HUDEP-2 (cell line): ENCODE measurements at regions not wholly inside any gene's neighbourhood (a gene's known extent, or its start where the extent isn't known, plus 50 kb on each side); places are given as distances from the start of the nearest gene placed in this dataset.
"Not testable (repeated sequence)": the region's sequence is repeated elsewhere in the genome, so short reads cannot be mapped to it uniquely, and the experiment has no call there.

Source experiments
- DNase-seq, 76 experiments: peaks; one replicate each; lab custom pipeline; 2025; ENCODE audit not compliant: unreplicated experiment in 76 of 76; lab: John Stamatoyannopoulos, UW

DNA sequence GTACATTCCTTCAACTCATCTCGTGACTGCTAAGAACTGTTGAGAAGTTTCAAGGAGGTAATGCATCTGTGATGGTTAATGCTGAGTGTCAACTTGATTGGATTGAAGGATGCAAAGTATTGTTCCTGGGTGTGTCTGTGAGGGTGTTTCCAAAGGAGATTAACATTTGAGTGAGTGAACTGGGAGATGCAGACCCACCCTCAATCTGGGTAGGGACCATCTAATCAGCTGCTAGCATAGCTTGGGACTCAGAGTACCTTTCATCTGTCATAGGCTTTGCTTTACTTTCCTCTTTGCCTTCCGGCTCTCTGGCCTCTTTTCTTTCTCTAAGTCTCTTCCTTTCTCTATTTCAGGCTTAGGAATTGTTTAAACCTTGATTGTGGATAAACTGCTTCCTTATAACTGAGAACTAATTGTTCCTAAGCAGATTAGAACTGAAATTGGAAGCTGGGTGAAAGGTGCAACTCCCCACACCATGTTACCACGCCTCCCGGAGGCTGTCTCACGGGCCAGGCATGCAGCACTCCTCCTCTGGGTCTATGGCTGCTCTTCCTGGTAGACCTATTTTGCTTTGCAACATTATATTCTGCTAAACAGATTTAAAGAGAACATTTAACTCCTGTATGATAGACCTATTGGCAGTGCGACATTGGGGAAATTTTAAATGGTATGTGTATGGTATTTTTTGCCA lies 298.2 kb downstream of the CCSER2 start:
- DNase-seq, result no peak

DNA sequence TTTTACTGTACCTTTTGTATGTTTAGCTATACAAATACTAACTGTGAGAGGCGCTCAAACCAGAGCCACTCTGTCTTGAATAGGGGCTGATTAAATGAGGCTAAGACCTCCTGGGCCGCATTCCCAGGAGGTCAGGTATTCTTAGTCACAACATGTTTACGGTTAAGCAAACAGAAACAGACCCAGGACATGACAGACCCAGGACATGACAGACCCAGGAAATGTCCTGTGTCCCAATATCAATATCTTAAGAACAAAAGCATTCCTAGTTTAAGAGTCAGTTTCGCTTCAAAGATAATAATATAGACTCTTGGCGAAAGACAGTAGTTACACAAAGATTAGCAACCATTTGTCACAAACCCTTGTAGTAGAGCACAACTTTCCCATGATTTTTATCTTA lies 304.5 kb downstream of the CCSER2 start:
- no peak for DNase-seq

DNA sequence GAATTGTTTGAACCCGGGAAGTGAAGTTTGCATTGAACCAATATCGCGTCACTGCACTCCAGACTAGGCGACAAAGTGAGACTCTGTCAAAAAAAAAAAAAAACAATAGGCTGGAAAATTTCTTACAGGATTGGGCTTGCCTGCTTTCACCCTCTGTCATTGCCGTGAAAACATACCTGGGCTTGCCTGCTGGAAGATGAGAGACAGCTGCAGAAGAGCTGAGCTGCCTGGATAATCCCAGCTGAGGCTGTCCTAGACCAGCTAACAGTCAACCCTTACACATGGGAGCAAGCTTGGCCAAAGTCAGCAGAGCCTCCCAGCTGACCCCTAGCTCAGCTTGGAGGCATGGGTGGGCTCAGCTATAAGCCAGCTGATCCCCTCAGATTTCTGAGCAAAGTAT lies 306.2 kb downstream of the CCSER2 start:
- no peak for DNase-seq

DNA sequence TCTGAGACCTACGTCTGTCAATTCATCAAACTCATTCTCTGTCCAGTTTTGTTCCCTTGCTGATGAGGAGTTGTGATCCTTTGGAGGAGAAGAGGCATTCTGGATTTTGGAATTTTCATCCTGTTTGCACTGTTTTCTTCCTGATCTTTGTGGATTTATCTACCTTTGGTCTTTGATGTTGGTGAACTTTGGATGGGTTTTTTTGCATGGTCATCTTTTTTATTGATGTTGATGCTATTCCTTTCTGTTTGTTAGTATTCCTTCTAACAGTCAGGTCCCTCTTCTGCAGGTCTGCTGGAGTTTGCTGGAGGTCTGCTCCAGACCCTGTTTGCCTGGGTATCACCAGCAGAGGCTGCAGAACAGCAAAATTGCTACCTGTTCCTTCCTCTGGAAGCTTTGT lies 322.2 kb downstream of the CCSER2 start:
- DNase-seq, result not testable (repeated sequence)

DNA sequence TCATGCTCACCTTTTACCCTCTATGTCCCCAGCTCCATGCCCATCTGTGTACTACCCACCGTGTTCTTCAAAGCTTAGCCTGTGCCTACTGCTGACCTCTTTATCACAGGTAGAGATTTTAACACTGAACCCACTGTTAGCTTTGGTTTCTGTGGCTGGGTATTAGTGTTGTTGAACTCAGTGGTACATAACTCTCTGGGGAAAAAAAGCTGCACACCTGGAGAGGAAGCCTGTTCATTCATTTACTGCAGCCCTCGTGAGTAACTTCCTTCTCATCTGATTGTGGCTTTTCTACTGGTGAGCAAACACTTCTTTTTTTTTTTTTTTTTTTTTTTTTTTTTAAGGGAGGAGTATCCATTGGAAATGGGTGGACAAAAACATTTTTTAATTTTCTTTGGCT lies 326.3 kb downstream of the CCSER2 start:
- no peak for DNase-seq

DNA sequence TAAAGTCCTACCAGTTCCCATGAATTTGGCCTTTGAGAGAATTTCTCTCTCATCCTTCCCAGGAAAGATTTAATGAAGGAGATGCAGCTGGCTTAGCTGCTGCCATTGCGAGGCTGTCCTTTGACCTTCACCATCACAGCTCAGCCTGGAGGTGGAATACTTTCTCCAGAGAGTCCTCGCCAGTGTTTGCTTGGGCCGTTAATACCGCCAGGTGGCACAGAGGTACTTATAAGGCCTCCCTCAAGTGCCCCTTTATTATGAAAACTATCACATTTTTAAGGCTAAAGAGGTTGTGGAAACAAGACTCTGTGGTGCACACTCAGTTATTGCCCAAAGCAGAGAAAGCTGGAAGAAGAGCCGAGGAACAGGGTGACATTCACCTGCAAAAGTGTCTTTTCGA lies 330.6 kb downstream of the CCSER2 start:
- DNase-seq, result no peak

DNA sequence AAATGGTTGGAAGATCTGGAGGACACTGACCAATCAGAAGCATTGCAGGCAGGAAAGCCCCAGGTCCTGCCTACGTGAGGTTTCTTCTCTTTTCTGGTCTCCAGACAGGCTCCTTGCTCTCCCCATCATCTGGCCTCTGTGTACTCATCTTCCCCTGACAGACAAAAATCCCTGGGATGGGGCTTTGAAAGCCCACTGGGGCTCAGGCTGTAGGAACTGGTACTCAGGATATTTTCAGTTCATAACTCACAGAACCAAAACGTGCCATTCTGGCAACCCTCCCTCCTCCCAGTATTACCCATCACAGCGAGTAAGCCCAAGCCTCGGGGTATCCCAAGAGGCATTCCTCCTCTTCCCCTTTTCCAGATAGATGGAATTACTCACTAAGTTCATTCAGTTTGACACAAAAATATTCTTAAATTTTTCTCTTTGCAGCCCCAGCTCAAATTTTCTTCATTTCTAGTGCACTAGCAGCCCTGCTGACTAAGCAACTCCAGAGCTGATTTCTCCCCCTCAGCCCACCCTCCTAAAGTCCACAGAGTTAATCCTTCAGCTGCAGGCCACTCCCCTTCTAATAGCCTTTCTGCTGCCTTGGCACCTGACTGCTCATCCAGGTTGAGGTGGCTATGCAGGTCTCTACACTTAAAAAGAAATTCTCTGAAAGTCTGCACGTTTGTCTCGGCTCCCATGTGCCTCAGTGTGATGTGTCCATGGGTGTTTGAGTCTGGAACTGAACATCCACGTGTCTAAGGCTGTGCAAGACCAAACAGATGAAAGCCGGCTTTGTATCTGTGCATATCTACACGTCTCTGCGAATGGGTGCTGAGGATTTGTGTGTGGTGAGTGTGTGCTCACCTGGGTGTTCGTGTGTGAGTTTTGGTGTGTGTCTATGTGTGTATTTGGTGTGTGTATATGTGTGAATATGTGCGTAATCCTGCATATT lies 331.4 kb downstream of the CCSER2 start:
- no peak for DNase-seq

DNA sequence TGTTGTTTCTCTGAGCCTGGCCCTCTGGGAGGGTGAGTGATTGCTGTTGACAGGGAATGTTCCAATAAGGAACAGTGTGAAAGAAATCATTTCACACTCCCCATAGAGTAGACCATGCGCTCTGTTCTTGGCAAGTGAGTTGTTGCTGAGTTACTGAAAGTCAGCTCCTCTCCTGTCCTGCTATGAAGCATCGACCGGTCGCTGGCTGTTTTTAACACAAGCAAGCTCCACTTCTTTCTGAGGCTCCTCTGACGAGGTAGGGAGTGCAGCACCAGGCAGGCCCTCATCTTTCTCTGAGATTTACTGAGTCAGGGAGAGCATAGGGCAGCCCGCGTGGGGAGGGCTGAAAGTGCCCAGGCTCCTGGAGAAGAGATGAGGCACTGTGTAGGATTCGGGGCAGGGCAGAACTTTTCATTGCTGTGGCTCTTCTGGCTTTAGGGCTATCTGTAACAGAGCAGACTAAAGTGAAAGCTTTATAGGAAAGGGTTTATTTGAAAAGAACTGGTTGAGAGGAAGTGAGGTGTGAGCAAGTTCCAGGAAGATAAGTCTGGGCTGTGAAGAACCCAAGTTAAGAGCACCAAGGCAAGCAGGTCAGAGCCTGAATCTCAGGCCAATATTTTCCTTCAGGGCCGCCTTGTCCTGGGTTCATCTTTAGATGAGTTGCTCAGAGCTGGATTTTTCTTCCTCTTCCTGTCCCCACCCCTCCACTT lies 332.2 kb downstream of the CCSER2 start:
- DNase-seq, result no peak

DNA sequence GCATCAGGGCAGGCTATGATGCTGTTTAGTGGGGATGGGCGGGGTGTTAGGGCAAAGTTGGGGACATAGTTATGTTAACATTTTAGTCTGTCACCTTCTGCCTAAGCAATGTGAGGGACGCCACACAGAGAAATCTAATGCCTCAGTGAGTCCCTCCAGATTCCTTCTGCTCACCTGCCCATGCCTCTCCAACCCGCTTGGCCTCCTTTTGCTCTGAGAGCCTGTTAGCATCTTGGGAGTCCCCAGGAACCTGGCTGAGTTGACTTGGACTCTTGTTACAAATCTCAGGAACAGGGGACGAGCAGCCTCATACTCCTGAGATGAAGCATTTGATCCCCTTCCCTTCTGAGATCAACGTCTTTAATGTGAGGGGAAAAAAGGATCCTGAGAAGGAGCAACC lies 336.8 kb downstream of the CCSER2 start:
- no peak for DNase-seq

DNA sequence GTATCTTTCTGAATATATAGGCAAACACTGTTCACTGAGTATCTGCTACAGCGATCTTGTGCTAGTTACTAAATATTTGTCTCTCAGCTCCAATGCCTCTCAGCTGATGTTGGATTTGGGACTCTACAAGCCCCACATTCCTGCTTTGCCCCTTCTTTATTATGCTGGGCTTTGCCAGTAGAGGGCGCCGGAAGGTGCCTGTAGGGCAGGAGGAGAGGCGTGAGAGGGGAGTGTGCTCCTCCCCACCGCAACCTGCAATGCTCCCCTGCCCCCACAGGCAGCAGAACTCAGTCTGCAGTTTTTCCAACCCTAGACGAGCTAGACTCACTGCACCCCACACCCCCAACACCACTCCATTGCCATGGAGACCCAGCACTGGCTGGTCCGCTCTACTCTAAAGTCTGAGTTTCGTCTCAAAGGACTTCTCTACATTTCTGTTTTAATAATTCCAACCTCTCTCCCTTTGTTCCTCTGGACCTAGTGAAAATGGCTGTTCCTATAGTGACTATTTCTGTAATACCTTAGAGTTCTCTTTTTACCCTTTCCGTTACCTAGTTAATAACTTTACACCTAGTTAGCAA lies 337.6 kb downstream of the CCSER2 start:
- peak in 36 of 76 experiments; percentile 1 to 62 (median 22) for DNase-seq

DNA sequence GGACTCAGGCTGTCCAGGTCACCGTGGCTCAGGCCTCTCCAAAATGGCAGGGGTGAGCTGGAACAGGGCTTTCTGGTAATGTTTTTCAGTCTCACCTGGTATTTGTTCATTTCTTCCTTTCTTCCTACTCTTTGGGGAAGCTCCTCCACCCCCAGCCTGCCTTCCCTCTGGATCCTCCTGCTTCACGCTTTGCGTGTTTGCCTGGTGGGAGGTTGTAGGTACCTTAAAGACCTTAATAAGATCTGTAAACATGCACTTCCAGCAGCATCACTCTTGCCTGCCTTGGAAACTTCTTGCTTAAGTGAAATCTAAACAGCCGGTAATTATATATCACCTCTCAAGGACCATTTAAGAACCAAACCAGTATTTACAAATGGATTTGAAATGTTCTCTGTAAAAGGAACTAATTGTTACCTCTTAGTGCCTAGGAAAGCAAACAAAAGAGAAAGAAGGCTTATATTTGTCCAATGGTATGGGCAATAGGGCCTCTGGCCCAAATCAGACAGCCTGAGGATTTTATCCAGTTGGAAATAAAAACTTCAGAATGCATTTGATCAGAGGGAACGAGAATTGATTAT lies 339.9 kb downstream of the CCSER2 start:
- no peak for DNase-seq

DNA sequence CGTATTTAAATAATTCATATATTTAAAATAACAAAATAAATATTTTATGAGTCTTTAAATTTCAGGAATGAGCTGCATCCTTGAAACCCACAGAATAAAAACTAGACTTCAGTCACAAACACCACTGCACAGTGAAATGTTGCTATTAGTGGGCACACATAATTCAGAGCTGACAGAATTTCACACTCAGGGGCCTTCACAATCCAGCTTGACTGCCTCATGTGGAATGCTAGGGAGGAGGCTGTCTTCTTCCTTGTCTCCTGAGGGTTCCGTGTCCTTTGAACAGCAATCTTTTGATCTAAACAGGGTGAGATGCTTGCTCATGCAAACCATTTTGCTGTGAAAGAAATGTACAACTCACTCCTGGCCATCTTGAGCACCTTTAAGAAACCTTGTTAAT lies 346.7 kb downstream of the CCSER2 start:
- no peak for DNase-seq

DNA sequence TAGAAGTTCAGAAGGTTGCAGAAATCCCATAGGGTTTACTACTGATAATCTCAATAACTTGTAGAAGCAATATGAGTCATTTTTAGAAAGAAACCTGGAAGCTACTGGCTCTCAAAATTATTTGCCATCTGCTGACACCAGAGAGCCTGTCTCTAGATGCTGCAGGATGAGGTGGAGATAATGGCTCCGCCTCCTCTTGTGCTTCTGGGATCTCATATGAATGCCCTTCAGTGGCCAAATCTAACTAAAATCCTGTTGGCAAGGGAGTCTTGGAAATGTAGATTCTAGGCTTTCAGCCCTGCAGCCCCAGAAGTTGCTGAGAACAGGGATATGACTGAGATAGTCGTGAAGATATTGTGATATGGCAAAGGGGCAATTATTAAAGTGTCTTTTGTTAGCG lies 348.1 kb downstream of the CCSER2 start:
- DNase-seq, result no peak

DNA sequence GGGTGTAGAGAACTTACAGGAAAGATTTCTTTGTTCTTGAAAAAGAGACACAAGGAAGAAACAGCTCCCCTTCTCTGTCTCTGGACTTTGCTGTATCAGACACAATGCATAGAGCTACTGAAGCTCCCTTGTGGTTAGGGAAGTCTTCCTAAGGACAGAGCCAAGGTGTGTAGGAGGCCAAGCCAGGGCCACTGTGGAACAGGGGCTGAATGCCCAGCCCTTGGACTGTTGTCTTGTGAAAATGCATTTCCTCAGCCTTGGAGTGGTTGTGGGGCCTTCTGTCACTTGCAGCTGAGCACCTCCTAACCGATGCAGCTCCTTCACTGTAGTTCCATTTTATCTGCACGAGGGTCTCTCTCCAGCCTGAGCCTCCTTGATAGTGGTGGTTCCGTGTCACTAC lies 353.4 kb downstream of the CCSER2 start:
- no peak for DNase-seq

DNA sequence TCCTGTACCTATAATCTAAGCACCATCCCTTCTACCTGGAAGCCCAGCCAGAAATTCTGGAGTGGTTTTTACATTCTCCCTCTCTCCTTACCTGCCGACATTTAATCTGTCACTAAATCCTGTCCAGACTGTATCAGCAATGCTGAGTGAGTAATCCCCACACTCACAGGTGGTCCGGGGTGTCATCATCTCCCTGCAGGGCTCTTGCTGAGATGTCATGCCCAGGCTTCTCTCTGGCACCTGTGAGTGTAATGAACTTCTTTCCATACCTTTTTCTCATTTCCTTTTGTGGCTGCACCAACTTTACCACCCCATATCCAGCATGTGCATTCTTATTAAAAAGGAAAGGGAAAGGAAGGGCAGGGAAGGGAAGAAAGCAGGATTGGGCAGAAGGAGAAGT lies 355.2 kb downstream of the CCSER2 start:
- no peak for DNase-seq

DNA sequence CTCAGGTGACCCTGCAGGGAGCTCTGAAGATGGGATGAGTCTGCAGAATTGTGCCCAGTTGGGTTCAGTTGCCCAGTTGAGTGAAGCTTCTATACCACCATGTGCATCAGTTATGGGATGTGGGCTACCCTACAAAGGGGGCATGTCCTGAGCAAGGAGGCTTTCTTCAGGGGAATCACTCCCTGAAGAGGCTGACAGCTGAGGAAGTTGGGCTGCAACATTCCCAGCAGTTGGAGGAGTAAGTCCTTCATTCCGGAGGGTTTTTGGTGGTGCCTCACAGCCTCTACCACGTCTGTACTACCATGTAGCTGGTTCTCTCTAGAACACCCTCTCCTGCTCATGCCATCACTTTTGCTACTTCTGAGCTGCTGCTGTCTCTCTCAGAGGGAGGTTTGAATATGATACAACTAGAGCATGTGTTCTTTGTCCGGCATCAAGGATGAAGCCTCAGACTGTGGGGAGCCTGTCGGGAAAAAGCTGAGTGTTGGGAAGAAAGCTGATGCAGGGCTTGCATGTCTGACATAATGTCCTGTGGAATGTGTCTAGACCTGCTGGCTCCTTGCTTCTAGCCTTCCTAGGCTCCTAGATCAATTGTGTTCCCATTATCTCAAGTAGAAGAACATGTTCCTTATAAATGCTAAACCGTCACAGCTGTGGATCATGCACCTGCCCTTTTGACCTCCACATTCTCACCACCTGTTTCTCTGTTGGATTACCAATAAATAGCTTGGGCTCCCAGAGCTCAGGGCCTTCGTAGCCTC lies 355.8 kb downstream of the CCSER2 start:
- DNase-seq, result no peak

DNA sequence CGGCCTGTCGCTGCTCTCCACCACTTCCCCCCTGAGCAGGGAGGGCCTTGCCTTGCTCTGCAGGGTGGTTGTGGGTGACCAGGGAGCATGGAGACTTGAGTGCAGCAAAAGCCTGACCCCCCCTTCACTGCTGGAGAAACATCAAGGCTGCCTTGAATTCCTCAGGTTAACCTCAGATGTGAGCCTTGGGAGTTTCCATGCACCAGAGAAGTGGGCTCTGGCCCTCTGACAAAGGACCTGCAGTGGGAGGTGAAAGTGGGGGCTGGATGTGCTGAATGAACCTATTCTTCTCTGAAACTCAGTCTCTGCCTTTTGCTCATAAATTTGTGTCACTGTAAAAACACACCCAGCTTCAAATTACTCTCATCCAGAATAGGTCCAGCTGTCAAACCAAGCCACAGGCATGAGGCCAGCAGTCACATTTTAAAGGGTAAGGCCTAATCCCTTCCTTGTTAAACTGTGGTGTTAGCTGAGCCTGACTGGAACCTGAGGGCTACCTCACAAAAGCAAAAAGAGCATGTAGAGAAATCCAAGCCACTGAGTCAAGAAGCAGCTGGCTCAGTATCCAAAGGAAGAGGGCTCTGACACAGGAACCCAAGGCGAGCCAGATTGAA lies 356.8 kb downstream of the CCSER2 start:
- DNase-seq, result no peak

DNA sequence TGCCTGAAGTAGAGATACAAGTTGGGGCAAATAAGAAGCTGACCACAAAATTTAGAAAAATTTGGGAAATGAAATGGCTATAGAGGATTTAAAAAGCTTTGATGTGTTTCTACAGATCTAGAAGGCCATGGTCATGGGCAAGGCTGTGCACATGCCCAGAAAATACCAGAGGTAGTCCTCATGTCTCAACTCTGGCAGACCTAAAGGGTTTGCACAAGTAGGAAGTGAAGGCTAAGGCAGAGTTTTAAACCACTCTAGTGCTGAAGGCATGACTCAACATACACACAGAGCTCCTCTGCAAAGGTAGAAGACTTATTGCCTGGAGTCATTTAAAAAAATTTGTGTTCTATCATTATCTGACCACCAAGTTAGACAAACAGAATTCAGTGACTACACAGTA lies 364.6 kb downstream of the CCSER2 start:
- no peak for DNase-seq

DNA sequence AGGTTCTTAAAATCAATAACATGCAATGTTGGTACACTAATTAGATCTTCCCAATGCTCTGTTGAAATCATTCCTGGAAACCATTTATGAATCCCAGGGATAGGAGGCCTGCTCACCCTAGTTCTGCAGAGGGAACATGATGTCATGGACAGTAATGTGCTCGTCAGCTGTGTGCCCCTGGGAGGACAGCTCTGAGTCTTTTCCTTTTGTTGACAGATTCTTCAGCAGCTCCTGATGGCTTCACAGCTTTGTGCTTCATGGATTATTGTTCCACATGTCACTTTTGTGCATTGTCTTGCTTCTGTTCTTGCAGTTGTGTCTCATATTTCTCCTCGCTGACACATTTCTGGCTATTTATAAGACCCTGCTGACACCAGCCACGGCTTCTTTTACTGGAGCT lies 367.5 kb downstream of the CCSER2 start:
- DNase-seq, result no peak

DNA sequence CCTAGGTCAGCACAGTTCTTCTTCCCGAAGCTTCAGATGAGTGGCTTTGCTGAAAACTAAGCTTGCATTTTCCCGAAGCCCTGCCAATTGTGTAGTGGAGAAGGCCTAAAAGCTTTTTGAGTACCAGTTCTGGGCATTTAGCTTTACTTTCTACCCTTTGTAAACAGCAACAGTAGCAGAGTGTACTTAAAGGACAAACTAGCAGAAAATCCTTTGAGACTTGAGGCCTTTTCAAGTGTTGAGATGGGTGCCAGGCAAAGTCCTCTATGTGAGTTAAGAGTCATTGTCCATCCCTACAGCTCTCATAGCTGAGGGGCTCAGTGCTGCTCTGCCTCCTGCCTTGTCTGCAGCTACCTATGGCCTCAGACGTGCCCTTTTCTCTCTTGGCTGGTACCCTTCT lies 368.2 kb downstream of the CCSER2 start:
- DNase-seq, result no peak
